Superior temporal gyrus (tissue), 1 donor: ENCODE measurements at regions not wholly inside any gene's neighbourhood (a gene's known extent, or its start where the extent isn't known, plus 50 kb on each side); places are given as distances from the start of the nearest gene placed in this dataset.

ENCODE experiments used
- DNase-seq: peaks from one replicate; pipeline ENCODE4 v3.0.0-alpha.2; 2016; ENCODE audit errors: extremely low spot score

GRCh38 chr3:147030274-147030673, 376.1 kb downstream of the ZIC4 start:
- DNase-seq: no peak

- no peak for DNase-seq
Measured at GRCh38 chr3:147015334-147015733, 391.0 kb downstream of the ZIC4 start.

GRCh38 chr3:147008886-147009285, 397.5 kb downstream of the ZIC4 start:
- DNase-seq: no peak

GRCh38 chr3:147008458-147008857, 397.9 kb downstream of the ZIC4 start:
- no peak for DNase-seq

- DNase-seq: no peak
Measured at GRCh38 chr3:147007736-147008245, 398.6 kb downstream of the ZIC4 start.

GRCh38 chr3:147002721-147003120, 397.6 kb upstream of the PLSCR5 start:
- DNase-seq: no peak

- DNase-seq: no peak
Measured at GRCh38 chr3:147000274-147000673, 395.1 kb upstream of the PLSCR5 start.

GRCh38 chr3:146991907-146992306, 386.8 kb upstream of the PLSCR5 start:
- DNase-seq: no peak

GRCh38 chr3:146975476-146975875, 370.3 kb upstream of the PLSCR5 start:
- DNase-seq: no peak

- DNase-seq: no peak
Measured at GRCh38 chr3:146975032-146975431, 369.9 kb upstream of the PLSCR5 start.

- peak; percentile 20 for DNase-seq
Measured at GRCh38 chr3:146974001-146974400, 368.9 kb upstream of the PLSCR5 start.

GRCh38 chr3:146972726-146973125, 367.6 kb upstream of the PLSCR5 start:
- no peak for DNase-seq

GRCh38 chr3:146970236-146970635, 365.1 kb upstream of the PLSCR5 start:
- no peak for DNase-seq

GRCh38 chr3:146969356-146969755, 364.2 kb upstream of the PLSCR5 start:
- no peak for DNase-seq

- DNase-seq: peak; percentile 35
Measured at GRCh38 chr3:146968204-146968651, 363.1 kb upstream of the PLSCR5 start.

GRCh38 chr3:146967783-146968182, 362.6 kb upstream of the PLSCR5 start:
- DNase-seq: no peak

- DNase-seq: no peak
Measured at GRCh38 chr3:146966124-146966523, 361.0 kb upstream of the PLSCR5 start.

- DNase-seq: no peak
Measured at GRCh38 chr3:146953511-146953981, 348.4 kb upstream of the PLSCR5 start.

GRCh38 chr3:146948985-146949384, 343.8 kb upstream of the PLSCR5 start:
- DNase-seq: no peak

GRCh38 chr3:146948186-146948585, 343.0 kb upstream of the PLSCR5 start:
- DNase-seq: no peak

GRCh38 chr3:146929696-146930095, 324.6 kb upstream of the PLSCR5 start:
- DNase-seq: no peak

GRCh38 chr3:146928421-146929059, 323.4 kb upstream of the PLSCR5 start:
- DNase-seq: no peak

- no peak for DNase-seq
Measured at GRCh38 chr3:146921693-146922092, 316.5 kb upstream of the PLSCR5 start.

- DNase-seq: no peak
Measured at GRCh38 chr3:146914409-146914808, 309.3 kb upstream of the PLSCR5 start.
